ENCODE measurements at regions not wholly inside any gene's neighbourhood (a gene's known extent, or its start where the extent isn't known, plus 50 kb on each side); places are given as distances from the start of the nearest gene placed in this dataset.

DNA sequence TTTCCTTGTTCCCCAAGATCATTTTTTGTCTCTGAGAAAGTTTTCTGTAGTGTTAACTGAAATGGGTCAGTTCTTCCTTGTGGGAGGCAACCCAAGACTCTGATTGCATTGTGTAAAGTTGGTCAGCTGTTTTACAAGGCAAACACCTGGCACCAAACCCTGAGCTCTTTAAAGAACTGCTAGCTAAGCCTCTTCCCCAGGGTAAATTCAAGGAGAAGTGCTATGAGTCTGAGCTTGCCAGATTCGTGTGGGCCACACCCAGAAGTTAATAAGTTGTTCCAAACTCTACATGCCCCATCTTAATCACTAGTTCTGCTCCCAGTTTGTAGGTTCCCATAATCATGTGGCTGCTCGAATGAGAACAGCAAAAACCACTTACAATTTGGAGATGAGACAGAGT is 214.5 kb downstream of the BTG1 start:
- Histone ChIP-seq H2AFZ (no peak overlapping the region), H3K4me3 (no peak overlapping the region), H3K4me2 (no peak overlapping the region), H4K20me1 (ENCODE audit: insufficient read depth) (no peaks in the 10 kb centered on the region), H3K9me2 (ENCODE audit: insufficient read depth) (no peaks in the 10 kb centered on the region), H3K36me3 (ENCODE audit: low read depth) (no peaks in the 10 kb centered on the region), H3K9me3 (ENCODE audit: insufficient read depth, low read depth) (0 out of 2 replicates have a peak, but pooled peaks cover 8% of the 10 kb centered on the region), H3K27ac (no peak overlapping the region), H3K4me1 (replicated peaks; ENCODE audit: insufficient read depth) (peaks cover 12% of the 10 kb centered on the region; the same call in 1 of the 2 replicates), H3K27me3 (ENCODE audit: insufficient read depth, low read depth) (no peaks in the 10 kb centered on the region), H3K79me2 (ENCODE audit: low read depth) (no peaks in the 10 kb centered on the region), H3F3A (ENCODE audit: insufficient read depth, low read depth) (peaks cover 9% of the 10 kb centered on the region; the same call in 1 of the 2 replicates)
- no TSS peak for BruUV-seq (replicated peaks)
- CTCF ChIA-PET = no interaction called here
- DNase-seq = no peak
- intact Hi-C loops (cut with micrococcal nuclease; ENCODE audit: unreplicated experiment) = no loop called here
- POLR2A ChIA-PET (ENCODE audit: unreplicated experiment) = interaction anchor here (0.6 to 0.7 kb wide), 2 partner anchors 214 to 628 kb away, joined by 5 to 6 read pairs; partner anchors contain the start of gene BTG1
- TF ChIP-seq, protein P1, sequence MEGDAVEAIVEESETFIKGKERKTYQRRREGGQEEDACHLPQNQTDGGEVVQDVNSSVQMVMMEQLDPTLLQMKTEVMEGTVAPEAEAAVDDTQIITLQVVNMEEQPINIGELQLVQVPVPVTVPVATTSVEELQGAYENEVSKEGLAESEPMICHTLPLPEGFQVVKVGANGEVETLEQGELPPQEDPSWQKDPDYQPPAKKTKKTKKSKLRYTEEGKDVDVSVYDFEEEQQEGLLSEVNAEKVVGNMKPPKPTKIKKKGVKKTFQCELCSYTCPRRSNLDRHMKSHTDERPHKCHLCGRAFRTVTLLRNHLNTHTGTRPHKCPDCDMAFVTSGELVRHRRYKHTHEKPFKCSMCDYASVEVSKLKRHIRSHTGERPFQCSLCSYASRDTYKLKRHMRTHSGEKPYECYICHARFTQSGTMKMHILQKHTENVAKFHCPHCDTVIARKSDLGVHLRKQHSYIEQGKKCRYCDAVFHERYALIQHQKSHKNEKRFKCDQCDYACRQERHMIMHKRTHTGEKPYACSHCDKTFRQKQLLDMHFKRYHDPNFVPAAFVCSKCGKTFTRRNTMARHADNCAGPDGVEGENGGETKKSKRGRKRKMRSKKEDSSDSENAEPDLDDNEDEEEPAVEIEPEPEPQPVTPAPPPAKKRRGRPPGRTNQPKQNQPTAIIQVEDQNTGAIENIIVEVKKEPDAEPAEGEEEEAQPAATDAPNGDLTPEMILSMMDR (conservative IDR thresholded peaks at IDR 0.05) = no peak
- no peak for TF ChIP-seq EZH2 (IDR thresholded peaks at IDR 0.05; ENCODE audit: low read depth)

DNA sequence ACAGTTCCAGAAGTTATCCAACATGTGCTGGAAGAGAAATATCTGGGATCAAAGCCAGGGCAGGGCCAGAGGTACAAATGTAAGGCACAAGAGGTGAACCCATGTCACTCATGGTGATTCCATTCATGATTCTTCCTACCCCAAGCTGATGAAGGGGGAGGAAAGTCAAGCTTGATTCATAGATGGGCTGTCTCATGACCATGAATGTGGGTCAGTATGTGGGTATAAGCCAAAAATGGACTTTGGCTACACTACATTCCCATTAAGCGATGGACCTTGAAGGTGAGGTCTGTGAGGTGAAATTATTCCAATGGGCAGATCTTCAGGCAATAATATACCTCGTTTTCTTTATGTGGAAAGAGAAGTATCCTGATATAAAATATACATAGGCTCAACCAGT is 217.1 kb downstream of the BTG1 start:
- ChIA-PET POLR2A (ENCODE audit: unreplicated experiment) (no interaction called here), CTCF (no interaction called here)
- no peak for DNase-seq
- no peaks in the 10 kb centered on the region for H3K27me3 ChIP-seq (ENCODE audit: insufficient read depth, low read depth)
- no peaks in the 10 kb centered on the region for H3K79me2 ChIP-seq (ENCODE audit: low read depth)
- H3K9me3 ChIP-seq (ENCODE audit: insufficient read depth, low read depth) = peaks cover 8% of the 10 kb centered on the region; the same call in 1 of the 2 replicates
- no TSS peak for BruUV-seq (replicated peaks)
- H3K27ac ChIP-seq = no peak overlapping the region
- H3K4me1 ChIP-seq (replicated peaks; ENCODE audit: insufficient read depth) = peaks cover 13% of the 10 kb centered on the region; the same call in 1 of the 2 replicates
- TF ChIP-seq EZH2 (IDR thresholded peaks at IDR 0.05; ENCODE audit: low read depth) = no peak
- TF ChIP-seq, protein P1 (conservative IDR thresholded peaks at IDR 0.05) = no peak
- no peak overlapping the region for H2AFZ ChIP-seq
- H3K36me3 ChIP-seq (ENCODE audit: low read depth) = no peaks in the 10 kb centered on the region
- no peak overlapping the region for H3K4me2 ChIP-seq
- intact Hi-C loops (cut with micrococcal nuclease; ENCODE audit: unreplicated experiment) = no loop called here
- no peaks in the 10 kb centered on the region for H4K20me1 ChIP-seq (ENCODE audit: insufficient read depth)
- peaks cover 9% of the 10 kb centered on the region; the same call in 1 of the 2 replicates for H3F3A ChIP-seq (ENCODE audit: insufficient read depth, low read depth)
- no peak overlapping the region for H3K4me3 ChIP-seq
- H3K9me2 ChIP-seq (ENCODE audit: insufficient read depth) = no peaks in the 10 kb centered on the region

DNA sequence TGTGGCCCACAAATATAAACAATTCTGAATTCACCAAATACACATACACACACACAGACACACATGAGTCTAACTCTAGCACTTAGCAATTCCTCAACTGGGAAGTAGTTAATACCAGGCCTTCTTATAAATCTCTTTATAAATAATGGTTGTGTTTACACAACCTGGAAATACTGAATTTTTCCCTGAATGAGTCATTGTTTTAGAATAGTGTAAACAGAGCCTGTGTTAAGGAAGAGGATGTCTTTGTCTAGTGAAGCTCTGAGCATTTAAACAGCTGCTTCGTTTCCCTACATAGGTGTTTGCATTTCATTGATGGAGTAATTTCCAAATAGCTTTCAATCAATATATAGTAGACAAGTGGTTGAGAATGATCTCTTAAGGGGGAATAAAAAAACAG is 218.8 kb downstream of the BTG1 start:
- Histone ChIP-seq H3K4me1 (replicated peaks; ENCODE audit: insufficient read depth) (peaks cover 13% of the 10 kb centered on the region; the same call in 1 of the 2 replicates), H2AFZ (no peak overlapping the region), H3F3A (ENCODE audit: insufficient read depth, low read depth) (peaks cover 9% of the 10 kb centered on the region; the same call in 1 of the 2 replicates), H3K4me3 (no peak overlapping the region), H4K20me1 (ENCODE audit: insufficient read depth) (no peaks in the 10 kb centered on the region), H3K9me2 (ENCODE audit: insufficient read depth) (no peaks in the 10 kb centered on the region), H3K36me3 (ENCODE audit: low read depth) (no peaks in the 10 kb centered on the region), H3K9me3 (ENCODE audit: insufficient read depth, low read depth) (peaks cover 8% of the 10 kb centered on the region; the same call in 1 of the 2 replicates), H3K27me3 (ENCODE audit: insufficient read depth, low read depth) (no peaks in the 10 kb centered on the region), H3K27ac (no peak overlapping the region), H3K4me2 (peak overlapping the region; percentile 10; the same call in 1 of the 2 replicates), H3K79me2 (ENCODE audit: low read depth) (no peaks in the 10 kb centered on the region)
- ChIA-PET CTCF (interaction anchor here (0.6 kb wide), 1 partner anchor 115 kb away, joined by 3 read pairs; no protein-coding TSS in a partner anchor), POLR2A (ENCODE audit: unreplicated experiment) (interaction anchor here (0.5 to 0.6 kb wide), 4 partner anchors 40 to 220 kb away, joined by 3 to 7 read pairs (median 3); no protein-coding TSS in a partner anchor)
- DNase-seq = peak in 1 of 2 experiments; percentile 90
- intact Hi-C loops (cut with micrococcal nuclease; ENCODE audit: unreplicated experiment) = no loop called here
- TF ChIP-seq, protein P1 (conservative IDR thresholded peaks at IDR 0.05) = no peak
- no peak for TF ChIP-seq EZH2 (IDR thresholded peaks at IDR 0.05; ENCODE audit: low read depth)
- no TSS peak for BruUV-seq (replicated peaks)

Data from PC-9 (cell line).